ENCODE measurements at regions not wholly inside any gene's neighbourhood (a gene's known extent, or its start where the extent isn't known, plus 50 kb on each side); places are given as distances from the start of the nearest gene placed in this dataset.

DNA sequence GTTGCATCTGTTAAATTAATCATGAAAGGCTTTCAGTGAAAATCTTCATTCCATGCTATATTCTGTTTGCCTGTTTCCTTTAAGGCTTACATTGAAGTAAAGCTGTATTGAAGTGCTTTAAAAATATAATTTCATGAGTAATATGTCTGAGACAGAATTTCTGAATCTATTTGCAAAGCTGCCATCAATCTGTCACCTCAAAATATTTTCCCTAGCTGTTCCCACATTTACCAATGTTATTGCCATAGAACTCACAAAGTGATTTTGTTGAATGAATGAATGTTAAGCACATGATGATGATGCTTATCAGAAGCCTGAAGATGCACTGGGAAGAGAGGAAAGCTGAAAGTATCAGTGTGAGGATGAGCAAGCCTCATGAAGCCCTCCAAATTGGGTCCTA, 115.8 kb downstream of the NHLRC3 start:
- DNase-seq = no peak
- in situ Hi-C loops (cut with MboI; ENCODE audit: low pct_unique_long_range_greater_than_20kb, low sequenced_read_pairs) = no loop called here

DNA sequence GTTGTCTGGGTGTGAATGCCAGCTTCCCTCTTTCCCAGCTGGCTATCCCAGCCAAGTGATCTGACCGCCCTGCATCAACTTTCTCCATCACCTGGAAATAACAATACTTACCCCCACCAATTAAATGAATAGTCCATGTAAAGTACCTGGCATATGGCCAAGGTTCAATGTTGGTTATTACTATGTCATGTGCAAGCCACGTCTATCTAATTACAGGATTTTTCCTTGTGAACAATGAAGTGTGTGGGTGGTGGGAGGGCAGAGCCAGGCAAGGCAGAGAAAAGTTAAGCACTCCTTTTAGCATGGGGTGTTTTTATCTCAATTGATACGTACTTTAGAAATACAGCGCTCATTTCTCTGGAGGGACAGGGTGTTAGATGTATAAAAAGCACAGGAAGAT, 121.1 kb downstream of the NHLRC3 start:
- in situ Hi-C loops (cut with MboI; ENCODE audit: low pct_unique_long_range_greater_than_20kb, low sequenced_read_pairs) = no loop called here
- DNase-seq = no peak

DNA sequence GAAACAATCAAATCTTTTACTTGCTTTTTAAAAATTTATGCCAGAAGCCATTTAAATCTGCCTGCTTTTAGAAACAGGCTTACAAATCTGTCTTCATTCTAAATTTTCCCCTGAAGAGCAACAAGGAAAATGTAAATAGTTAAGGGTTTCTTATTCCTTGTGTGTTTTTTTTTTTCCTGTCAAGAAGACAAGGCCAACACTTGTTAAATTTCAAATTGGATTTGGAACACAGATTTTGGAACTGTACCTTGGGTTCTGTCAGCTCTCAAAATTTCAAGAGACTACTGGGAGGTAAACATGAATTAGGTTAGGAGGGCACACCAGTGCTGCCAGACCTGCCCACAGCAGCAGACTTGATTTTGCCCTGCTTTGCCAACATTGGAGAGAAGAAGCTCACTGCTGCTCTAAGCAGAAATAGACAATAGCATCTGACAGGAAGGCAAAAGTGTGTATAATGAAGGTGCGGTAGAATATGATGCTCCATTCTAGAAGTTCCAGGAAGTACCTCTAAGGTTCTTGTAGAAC, 121.7 kb downstream of the NHLRC3 start:
- no peak for DNase-seq
- in situ Hi-C loops (cut with MboI; ENCODE audit: low pct_unique_long_range_greater_than_20kb, low sequenced_read_pairs) = no loop called here

DNA sequence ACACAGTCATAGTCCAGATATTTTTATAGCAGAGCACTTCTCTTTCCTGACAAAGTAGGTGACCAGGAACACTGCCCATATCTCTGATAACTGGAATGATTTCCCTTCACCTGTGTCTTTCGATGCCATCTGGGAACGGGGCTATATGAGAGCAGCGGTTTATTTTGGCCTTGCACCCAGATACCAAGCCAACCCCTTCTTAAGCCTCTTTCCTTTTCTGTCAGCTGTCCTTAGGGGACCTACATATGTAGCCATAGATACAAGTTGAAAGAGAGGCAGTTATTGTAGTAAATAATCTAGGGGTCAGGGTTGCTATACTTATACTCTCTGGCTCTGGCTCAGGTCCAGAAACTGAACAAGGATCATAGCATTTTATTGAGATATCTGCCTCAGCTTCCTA, 128.8 kb downstream of the NHLRC3 start:
- in situ Hi-C loops (cut with MboI; ENCODE audit: low pct_unique_long_range_greater_than_20kb, low sequenced_read_pairs) = no loop called here
- no peak for DNase-seq

DNA sequence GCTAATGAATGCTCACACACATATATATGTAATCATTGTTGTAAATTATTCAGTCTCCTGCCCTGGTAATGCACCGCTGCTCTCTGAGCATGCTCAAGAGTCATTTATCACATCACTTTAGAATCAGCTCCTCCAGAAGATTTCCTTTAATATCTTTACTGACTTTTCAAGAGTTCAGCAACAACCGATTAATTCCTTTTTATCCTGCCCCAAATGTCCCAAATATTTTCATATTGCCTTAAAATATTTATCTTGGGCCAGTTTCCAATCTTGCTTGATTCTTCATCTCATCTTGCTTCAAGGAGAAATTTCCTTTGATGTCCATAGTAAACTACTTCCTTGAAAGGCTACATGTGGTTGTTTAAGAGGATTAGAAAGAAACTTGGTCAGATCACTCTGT, 132.5 kb downstream of the NHLRC3 start:
- DNase-seq = no peak
- in situ Hi-C loops (cut with MboI; ENCODE audit: low pct_unique_long_range_greater_than_20kb, low sequenced_read_pairs) = no loop called here

DNA sequence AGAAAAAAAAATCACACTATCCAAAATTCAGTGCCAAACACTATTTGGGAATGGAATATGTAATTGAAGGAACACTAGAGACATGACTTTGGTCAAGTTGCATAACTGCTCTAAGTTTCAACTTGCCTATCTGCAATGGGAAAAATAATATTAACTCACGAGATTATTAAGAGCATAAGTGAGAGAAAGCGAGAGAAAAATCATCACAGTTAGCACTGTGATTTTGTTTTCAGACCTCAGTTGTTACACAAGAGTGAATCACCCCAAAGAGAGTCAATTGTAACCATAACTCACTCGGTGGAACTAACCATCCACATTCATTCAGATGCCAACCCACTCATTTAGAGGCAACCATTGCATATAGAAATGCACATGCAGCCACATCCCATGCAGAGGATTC, 147.1 kb downstream of the NHLRC3 start:
- in situ Hi-C loops (cut with MboI; ENCODE audit: low pct_unique_long_range_greater_than_20kb, low sequenced_read_pairs) = no loop called here
- DNase-seq = no peak

DNA sequence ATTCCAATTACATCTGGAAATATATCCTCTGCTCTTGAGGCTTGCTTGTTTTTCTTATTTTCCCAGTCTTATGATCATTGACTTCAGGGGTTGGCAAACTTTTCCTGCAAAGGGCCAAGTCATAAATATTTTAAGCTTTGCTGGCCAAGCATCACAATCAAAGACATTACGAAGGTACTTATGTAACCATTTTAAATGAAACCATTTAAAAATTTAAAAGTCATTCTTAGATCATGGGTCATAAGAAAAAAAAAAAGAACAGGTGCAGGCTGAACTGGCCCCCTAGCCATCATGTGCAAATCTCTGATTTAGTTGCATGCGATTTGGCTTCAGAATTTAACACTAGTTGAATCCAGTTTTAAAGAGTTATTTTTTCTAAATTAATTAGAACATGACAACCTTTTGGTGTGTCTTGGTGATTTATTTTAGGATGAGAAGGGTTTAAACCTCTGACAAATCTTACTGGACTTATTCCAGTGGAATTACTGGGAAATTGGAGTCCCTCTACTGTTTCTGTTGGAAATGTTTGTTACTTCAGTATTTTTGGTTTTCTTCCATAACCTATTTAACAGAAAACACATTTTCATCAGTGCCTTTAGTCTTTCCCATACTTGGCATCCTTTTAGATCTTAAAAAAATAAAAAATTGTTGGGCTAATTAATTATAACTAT, 148.1 kb downstream of the NHLRC3 start:
- in situ Hi-C loops (cut with MboI; ENCODE audit: low pct_unique_long_range_greater_than_20kb, low sequenced_read_pairs) = no loop called here
- DNase-seq = no peak

DNA sequence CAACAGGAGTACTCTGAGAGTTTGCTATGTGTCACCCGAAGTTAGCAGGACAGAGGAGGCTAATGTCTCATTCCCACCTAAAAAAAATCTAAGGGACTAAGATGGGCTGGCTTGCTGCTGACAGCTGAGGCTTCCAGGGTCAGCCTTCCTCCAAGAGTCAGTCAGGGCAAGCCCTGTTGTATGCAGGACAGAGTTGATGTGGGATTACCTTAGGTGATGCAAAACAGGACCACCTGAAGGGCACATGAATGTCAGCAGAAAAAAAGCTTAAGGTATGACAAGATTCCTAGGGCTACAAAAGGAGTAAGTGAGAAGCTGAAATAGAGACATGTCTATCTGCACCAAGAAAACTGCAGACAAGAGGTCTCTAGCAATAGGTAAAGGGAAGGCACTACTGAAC, 151.5 kb downstream of the NHLRC3 start:
- DNase-seq = no peak
- in situ Hi-C loops (cut with MboI; ENCODE audit: low pct_unique_long_range_greater_than_20kb, low sequenced_read_pairs) = no loop called here

DNA sequence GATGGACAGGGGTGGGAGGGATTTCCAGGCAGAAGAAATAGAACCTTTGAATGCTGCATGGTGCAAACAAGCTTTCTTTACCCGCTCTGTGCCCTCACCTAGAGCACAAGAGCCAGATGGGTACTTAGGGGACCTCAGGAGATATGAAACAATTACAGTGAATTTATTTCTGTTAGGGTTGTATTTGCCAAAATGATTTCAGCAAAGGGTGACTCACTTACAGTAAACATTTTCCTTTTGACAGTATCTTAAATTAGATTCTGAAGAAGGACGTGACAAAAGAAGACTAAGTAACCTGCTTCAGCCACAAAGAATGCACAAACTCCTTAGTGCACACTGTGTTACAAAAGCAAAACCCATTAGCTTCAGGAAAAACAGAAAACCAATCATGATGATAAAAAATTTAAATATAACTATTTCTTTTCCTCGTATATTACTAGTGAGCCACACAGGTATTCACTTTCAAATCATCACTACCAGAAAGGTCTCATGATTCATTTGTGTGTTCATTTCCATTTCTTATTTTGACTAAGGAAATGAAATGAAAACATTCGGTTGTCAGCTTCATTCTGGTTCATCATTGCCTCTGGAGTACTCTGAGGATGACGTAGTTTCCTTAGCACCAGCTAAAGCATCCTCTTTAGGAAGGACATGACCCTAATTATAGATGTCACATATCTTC, 158.8 kb downstream of the NHLRC3 start:
- no peak for DNase-seq
- in situ Hi-C loops (cut with MboI; ENCODE audit: low pct_unique_long_range_greater_than_20kb, low sequenced_read_pairs) = no loop called here

DNA sequence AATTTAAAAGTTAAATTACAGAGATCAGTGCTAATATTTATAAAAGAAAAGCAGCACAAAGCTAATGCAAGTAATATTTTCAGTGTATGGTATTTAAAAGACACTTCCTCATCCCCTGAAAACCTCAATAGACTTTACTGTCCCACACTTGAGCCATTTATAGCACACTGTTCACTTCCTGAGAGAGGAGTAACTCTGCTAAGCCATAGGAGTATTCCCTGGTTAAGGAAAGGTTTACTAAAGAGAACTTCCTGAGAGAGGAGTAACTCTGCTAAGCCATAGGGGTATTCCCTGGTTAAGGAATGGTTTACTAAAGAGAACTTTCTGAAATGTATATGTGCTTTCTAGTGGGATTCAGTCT, 159.4 kb downstream of the NHLRC3 start:
- in situ Hi-C loops (cut with MboI; ENCODE audit: low pct_unique_long_range_greater_than_20kb, low sequenced_read_pairs) = no loop called here
- peak; percentile 14 for DNase-seq

DNA sequence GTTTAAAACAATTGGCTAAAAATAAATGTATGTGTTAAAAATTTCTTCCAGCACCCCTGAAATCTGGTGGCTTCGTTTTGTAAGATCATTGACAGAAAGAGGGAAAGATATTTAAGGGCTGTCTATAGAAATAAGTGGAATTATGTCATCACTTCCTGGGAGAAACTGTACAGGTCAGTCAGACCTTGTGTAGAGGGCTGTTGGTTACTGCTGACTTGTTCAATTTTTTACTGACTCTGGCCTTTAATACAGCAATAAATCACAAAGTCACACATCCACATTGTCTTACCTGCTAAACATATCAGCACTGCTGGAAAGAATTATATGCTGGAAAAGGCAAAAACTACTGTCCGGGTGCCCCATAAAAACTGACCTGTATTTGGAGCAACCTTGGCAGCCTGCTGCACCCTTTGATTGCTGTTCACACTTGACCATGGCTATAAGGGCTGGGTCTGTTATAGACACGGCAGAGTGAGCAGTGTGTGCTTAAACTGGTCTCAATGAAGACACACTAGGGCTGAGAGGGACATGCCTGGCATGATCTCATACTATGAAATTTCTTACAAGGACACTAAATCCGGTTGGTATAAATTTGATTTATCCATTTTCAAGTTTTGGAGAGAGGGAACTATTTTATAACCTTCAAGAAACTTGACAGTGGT, 162.1 kb downstream of the NHLRC3 start:
- DNase-seq = no peak
- in situ Hi-C loops (cut with MboI; ENCODE audit: low pct_unique_long_range_greater_than_20kb, low sequenced_read_pairs) = no loop called here

DNA sequence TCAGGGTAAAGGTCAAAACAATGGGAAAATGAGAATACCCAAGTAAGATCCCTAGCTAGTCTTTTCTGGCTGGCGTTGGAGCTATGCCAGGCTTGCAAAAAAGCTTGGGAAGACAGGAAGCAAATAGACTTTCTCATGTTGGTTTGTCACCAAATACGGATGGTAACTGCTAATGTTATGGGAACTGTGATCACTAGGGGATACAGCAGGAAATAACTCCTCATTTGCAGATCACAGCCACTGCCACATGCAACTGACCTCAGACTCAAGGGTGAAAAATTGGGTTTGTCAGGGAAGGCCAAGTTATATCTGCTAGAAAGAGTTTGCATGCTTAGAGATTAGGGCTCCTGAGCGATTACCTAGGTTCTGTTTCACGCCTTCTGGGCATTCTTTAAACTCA, 162.9 kb downstream of the NHLRC3 start:
- no peak for DNase-seq
- in situ Hi-C loops (cut with MboI; ENCODE audit: low pct_unique_long_range_greater_than_20kb, low sequenced_read_pairs) = no loop called here

DNA sequence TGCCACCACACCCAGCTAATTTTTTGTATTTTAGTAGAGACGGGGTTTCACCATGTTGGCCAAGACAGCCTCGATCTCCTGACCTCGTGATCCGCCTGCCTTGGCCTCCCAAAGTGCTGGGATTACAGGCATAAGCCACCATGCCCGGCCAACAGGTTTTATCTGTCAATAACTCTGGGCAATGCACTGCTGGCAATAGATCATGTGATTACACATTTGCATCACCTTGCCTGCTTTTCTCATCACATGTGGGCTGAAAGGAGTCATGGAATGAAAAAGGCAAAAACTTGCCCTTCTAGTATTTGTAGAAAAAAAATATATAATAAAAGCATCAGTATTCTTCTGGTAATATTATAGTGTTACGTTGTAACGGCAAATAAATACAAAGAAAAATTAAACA, 164.5 kb downstream of the NHLRC3 start:
- no peak for DNase-seq
- in situ Hi-C loops (cut with MboI; ENCODE audit: low pct_unique_long_range_greater_than_20kb, low sequenced_read_pairs) = no loop called here

DNA sequence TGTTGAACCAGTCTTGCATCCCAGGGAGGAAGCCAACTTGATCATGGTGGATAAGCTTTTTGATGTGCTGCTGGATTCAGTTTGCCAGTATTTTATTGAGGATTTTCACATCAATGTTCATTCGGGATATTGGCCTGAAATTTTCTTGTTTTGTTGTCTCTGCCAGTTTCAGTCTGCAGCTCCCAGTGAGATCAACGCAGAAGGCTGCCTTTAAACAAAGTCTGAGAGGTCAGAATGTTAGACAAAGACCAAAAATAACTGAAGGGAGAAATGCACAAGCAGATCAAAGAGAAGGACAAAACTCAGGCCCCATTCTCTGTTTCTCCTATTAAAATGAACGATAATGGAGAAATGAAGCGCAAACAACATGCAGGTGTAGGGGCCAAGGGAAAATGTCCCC, 170.4 kb downstream of the NHLRC3 start:
- in situ Hi-C loops (cut with MboI; ENCODE audit: low pct_unique_long_range_greater_than_20kb, low sequenced_read_pairs) = no loop called here
- no peak for DNase-seq

DNA sequence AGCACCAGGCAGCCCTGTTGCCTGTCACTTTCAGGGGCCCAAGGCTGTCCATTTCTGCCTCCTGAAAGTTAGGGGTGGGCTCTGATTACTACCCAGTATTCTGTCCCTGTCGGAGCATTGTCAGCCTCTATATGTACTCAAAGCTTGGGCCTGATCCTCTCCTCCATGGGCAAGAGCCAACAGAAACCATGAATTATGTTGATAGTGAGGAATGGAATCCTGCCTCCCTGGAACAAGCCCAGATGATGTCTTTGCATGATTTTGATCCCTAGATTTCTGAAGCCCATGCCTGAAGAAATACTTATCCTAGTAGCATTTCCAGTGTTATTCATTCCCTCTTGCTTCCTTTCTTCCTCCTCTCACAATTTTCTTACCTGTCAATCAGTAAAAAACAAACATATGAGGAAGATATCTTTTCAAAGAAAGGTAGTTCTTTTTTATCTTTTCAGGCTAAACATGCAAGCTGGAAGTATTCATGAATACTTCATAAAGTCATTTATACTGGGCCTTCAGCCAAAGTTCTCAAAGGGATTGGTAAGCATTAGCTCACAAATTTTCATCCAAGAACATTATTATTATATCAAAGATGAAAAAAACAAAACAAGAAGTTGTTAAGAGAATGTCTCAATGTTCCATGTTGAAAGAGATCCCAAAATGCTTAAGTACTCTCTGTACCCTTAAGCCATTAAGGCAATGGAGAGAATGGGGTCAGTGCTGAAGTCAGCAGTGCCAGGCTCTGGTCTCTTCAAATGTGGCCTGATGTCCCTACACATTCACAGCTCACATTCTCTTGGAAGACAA, 171.7 kb downstream of the NHLRC3 start:
- in situ Hi-C loops (cut with MboI; ENCODE audit: low pct_unique_long_range_greater_than_20kb, low sequenced_read_pairs) = no loop called here
- DNase-seq = no peak

DNA sequence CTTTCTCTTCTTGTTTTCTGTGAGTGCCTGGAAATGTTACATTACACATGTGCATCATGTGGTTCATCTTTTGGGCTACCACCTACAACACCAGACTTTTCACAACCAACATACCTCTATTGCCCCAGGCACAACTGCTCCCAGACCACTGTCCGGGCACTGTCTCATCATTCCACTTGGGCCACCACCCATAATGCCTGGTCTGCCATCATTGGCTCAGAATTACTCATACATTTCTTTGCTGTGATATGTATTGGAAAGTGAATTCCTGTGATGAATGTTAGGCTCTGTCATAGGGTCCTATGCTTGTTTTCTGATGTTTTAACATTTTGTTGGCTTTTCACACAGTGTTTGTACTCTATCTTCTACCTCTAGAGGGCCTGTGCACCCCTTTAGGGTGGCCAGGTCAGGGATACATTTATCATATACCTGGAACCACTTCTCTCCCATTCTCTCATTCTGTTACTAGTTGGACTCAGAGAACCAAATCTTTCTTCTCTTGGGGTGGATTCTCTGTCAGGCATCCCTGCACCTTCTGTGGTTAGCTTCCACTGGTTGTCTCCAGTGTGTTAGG, 172.8 kb downstream of the NHLRC3 start:
- in situ Hi-C loops (cut with MboI; ENCODE audit: low pct_unique_long_range_greater_than_20kb, low sequenced_read_pairs) = no loop called here
- DNase-seq = no peak

DNA sequence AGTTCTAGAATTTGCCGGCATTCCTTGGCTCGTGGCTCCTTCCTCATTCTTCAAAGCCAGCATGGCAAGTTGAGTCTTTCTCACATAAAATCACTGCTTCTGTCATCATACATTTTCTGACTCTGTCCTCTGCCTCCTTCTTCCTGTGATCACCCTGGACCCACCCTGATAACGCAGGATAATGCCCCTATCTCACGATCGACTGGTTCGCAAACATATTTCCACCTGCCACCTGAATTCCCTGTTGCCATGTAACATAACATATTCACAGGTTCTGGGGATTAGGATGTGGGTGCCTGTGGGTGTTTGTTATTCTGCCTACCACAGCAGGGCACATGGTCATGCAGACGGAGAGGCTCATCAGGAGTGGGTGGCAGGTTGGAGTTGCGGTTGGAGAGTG, 177.7 kb downstream of the NHLRC3 start:
- DNase-seq = no peak
- in situ Hi-C loops (cut with MboI; ENCODE audit: low pct_unique_long_range_greater_than_20kb, low sequenced_read_pairs) = no loop called here

DNA sequence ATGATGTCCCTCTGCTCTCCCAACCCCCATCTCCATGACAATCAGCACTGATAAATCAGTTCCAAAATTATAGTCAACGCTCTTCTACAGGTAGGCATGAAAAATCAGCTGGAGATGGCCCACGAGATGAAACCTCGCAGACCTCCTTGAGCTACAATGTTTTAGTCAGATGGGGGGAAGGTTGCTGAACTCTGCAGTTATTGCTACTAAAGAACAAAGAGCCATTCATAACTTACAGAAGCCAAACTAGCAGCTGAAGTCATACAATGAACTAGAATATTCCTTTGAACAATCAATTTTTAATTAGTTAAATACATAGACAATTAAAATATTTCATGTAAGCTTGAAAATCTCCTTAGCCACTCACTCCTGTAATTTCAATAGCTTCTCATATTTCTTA, 179.2 kb downstream of the NHLRC3 start:
- no peak for DNase-seq
- in situ Hi-C loops (cut with MboI; ENCODE audit: low pct_unique_long_range_greater_than_20kb, low sequenced_read_pairs) = no loop called here

DNA sequence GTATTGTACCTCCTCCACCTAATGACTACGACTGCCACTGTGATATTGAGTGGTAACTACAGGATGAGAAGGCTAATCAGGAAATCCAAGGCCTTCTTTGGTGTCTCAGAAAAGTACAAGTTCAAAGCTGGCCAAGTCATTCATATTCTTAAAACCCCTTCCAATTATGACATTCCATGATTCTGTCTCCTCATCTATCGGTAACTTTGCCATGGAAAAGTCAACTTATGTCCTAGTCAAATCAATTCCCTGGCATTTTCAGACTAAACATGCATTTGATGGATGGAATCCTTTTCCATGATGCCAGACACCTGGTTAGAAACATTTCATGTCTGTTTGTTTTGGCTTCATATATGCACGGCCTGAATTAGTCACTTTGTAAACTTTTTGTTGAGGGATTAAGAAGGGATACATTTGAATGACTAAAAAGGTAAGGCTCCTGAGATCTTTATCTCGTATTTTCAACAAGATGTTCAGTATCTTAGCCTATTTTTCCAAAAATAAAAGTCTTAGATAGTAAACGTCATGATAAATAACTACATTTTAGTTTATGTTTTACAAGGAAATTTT, 186.5 kb downstream of the NHLRC3 start:
- DNase-seq = no peak
- in situ Hi-C loops (cut with MboI; ENCODE audit: low pct_unique_long_range_greater_than_20kb, low sequenced_read_pairs) = no loop called here
